ENCODE measurements at regions not wholly inside any gene's neighbourhood (a gene's known extent, or its start where the extent isn't known, plus 50 kb on each side); places are given as distances from the start of the nearest gene placed in this dataset.

- POLR2A ChIA-PET, result no interaction called here
Observed at GRCh38 chr5:38790891-38791290, 54.9 kb upstream of the OSMR start.

More at GRCh38 chr5:38790891-38791290, 54.9 kb upstream of the OSMR start:
- no peaks in the 10 kb centered on the region for H3K79me2 ChIP-seq (ENCODE audit: control insufficient read depth, insufficient read depth, low read length)
- no peaks in the 10 kb centered on the region for H3K9me3 ChIP-seq (replicated peaks; ENCODE audit: control insufficient read depth, insufficient read depth, low read length)
- DNase-seq (ENCODE audit: low read depth, low spot score), result no peak
- TF ChIP-seq GATA2 (IDR thresholded peaks at IDR 0.05; ENCODE audit: insufficient read depth, insufficient read length, low read depth, low read length), result no peak
- TF ChIP-seq MAX (IDR thresholded peaks at IDR 0.05; ENCODE audit: insufficient read depth, insufficient read length), result no peak
- TF ChIP-seq POLR2AphosphoS5 (IDR thresholded peaks at IDR 0.05; ENCODE audit: insufficient read depth, low read depth, low read length), result no peak
- no peak for TF ChIP-seq CTCF (IDR thresholded peaks at IDR 0.05; ENCODE audit: extremely low read depth in 1 of 2, insufficient read depth in 1 of 2, low read depth in 1 of 2, low read length in 2 of 2)
- no peak for TF ChIP-seq JUN (IDR thresholded peaks at IDR 0.05; ENCODE audit: borderline replicate concordance, insufficient read depth, insufficient read length, low read depth)
- no peaks in the 10 kb centered on the region for H3K36me3 ChIP-seq (ENCODE audit: control insufficient read depth in 2 of 2, extremely low read depth in 1 of 2, insufficient read depth in 2 of 2, low read length in 2 of 2)
- intact Hi-C loops (cut with micrococcal nuclease), result no loop called here
- H3K27me3 ChIP-seq (ENCODE audit: control insufficient read depth in 2 of 2, insufficient read depth in 2 of 2, low read length in 2 of 2), result no peaks in the 10 kb centered on the region
- dilution Hi-C loops (cut with MboI; ENCODE audit: extremely low pct_ligation_motif_present, low sequenced_read_pairs), result no loop called here
- no peak overlapping the region for H3K4me3 ChIP-seq (replicated peaks in 1 of 3; ENCODE audit: insufficient read depth in 1 of 3, low read depth in 1 of 3, low read length in 3 of 3)
- no peaks in the 10 kb centered on the region for H4K20me1 ChIP-seq (replicated peaks; ENCODE audit: control insufficient read depth, extremely low read depth, insufficient read depth, low read length)
- no peak overlapping the region for H3K27ac ChIP-seq (ENCODE audit: insufficient read depth, low read depth, low read length)
- peaks cover 7% of the 10 kb centered on the region for H3K4me1 ChIP-seq (ENCODE audit: control insufficient read depth, extremely low read depth, insufficient read depth, low read length)
- no peaks in the 10 kb centered on the region for H3K9me1 ChIP-seq (replicated peaks; ENCODE audit: control insufficient read depth, extremely low read depth, insufficient read depth, low read length)
- no peak for FAIRE-seq
- H3K9ac ChIP-seq (replicated peaks; ENCODE audit: extremely low read depth, insufficient read depth, low read length), result no peak overlapping the region
- CTCF ChIA-PET, result interaction anchor here (1.9 kb wide), 1 partner anchor 8 kb away, joined by 5 read pairs; no protein-coding TSS in a partner anchor
- no TSS peak for BruUV-seq (replicated peaks)
- H2AFZ ChIP-seq (ENCODE audit: low read depth, low read length), result no peak overlapping the region
- H3K4me2 ChIP-seq (ENCODE audit: insufficient read depth, low read length), result no peak overlapping the region
